Dendritic cell treated with granulocyte-macrophage colony-stimulating factor and Interleukin-4, amounts not matched to agents 40 ng/mL and 50 ng/mL, for 4 days (primary cell): ENCODE measurements at regions not wholly inside any gene's neighbourhood (a gene's known extent, or its start where the extent isn't known, plus 50 kb on each side); places are given as distances from the start of the nearest gene placed in this dataset.
"Not testable (repeated sequence)": the region's sequence is repeated elsewhere in the genome, so short reads cannot be mapped to it uniquely, and the experiment has no call there.

Experiments
- H3K27ac Mint-ChIP-seq: one replicate; pipeline ENCODE4 v1.8.0; 2022; ENCODE audit warnings: mild to moderate bottlenecking, mixed read lengths
- H3K27me3 Mint-ChIP-seq: one replicate; pipeline ENCODE4 v1.8.0; 2022; ENCODE audit warnings: mild to moderate bottlenecking, mixed read lengths
- H3K36me3 Mint-ChIP-seq: one replicate; pipeline ENCODE4 v1.8.0; 2022; ENCODE audit warnings: low read depth, mixed read lengths
- H3K4me1 Mint-ChIP-seq: one replicate; pipeline ENCODE4 v1.8.0; 2022; ENCODE audit warnings: low read depth, mixed read lengths
- H3K4me3 Mint-ChIP-seq: one replicate; pipeline ENCODE4 v1.8.0; 2022; ENCODE audit warnings: mild to moderate bottlenecking, moderate library complexity, mixed read lengths
- H3K9me3 Mint-ChIP-seq: one replicate; pipeline ENCODE4 v1.8.0; 2022; ENCODE audit warnings: mixed read lengths
- intact Hi-C: fragments of 100-400 bp; cut with micrococcal nuclease; formaldehyde crosslinking; loops from one replicate; pipeline ENCODE4 v1.15.0; 2022

DNA sequence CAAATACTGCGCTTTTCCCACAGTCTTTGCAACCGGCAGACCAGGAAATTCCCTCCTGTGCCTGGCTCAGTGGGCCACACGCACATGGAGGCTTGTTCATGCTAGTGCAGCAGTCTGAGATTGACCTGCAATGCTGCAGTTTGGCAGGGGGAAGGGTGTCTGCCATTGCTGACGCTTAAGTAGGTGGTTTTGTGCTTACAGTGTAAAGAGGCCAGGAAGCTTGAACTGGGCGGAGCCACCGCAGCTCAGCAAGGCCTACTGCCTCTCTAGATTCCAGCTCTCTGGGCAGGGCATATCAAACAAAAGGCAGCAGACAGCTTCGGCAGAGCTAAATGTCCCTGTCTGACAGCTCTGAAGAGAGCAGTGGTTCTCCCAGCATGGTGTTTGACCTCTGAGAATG, 390.5 kb upstream of the TECRL start:
- Mint-ChIP-seq H3K4me1 (no peaks in the 10 kb centered on the region), H3K27ac (no peak overlapping the region), H3K9me3 (no peaks in the 10 kb centered on the region), H3K36me3 (no peaks in the 10 kb centered on the region), H3K27me3 (no peaks in the 10 kb centered on the region), H3K4me3 (no peak overlapping the region)
- intact Hi-C loops: no loop called here

DNA sequence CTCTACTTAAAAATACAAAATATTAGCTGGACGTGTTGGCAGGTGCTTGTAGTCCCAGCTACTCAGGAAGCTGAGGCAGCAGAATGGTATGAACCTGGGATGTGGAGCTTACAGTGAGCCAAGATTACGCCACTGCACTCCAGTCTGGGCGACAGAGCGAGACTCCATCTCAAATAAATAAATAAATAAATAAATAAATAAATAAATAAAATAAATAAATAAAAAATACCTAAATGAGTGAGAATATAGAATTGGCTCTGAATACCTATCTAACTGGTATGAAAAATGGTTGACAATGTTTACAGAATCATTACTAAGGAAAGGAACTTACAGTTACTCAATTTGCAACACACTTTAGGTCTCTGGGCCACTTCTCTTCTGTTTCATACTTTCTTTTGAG, 389.6 kb upstream of the TECRL start:
- H3K4me3 Mint-ChIP-seq, H3K27me3 Mint-ChIP-seq, H3K4me1 Mint-ChIP-seq, H3K27ac Mint-ChIP-seq, H3K9me3 Mint-ChIP-seq, intact Hi-C loops, H3K36me3 Mint-ChIP-seq: not testable (repeated sequence)

DNA sequence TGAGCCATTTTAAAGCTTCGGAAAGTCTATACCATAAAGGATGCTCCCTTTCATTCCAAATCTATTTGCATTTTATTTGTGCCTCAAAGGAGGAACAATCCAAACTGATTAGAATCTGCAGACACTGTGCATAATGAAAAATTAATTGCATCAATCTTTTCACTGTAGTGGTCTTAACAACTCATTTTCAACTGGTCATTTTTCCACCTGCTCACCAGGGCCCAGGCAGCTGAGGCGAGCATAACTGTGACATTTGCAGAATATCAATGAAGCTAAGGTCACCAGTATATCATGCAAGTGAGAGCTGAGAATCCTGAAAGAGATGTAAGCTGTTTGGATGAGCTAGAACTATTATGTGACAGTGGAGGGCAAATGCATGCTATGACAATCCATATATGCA, 387.3 kb upstream of the TECRL start:
- Mint-ChIP-seq H3K27ac (no peak overlapping the region), H3K4me3 (no peak overlapping the region), H3K4me1 (no peaks in the 10 kb centered on the region), H3K27me3 (no peaks in the 10 kb centered on the region), H3K36me3 (no peaks in the 10 kb centered on the region), H3K9me3 (no peaks in the 10 kb centered on the region)
- intact Hi-C loops: no loop called here

DNA sequence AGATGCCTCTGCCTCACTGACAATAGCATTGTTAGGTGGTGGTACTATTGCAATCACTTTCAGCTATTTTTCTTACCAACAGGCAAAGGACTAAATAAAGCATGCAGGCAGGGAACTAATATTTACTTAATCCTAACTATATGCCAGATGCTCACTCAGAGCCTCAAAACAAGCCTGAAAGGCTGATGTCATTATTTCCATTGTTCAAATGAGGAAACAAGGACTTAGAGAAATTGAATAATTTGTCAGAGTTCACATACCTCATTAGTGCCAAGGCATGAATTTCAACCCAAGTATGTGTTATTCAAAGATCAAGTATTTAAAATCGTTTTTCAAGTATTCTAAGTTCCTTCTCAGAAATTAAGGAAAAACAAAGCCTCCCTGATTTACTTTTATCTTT, 374.9 kb upstream of the TECRL start:
- H3K27ac Mint-ChIP-seq: no peak overlapping the region
- H3K9me3 Mint-ChIP-seq: no peaks in the 10 kb centered on the region
- H3K27me3 Mint-ChIP-seq: no peaks in the 10 kb centered on the region
- H3K4me1 Mint-ChIP-seq: no peaks in the 10 kb centered on the region
- intact Hi-C loops: no loop called here
- H3K36me3 Mint-ChIP-seq: no peaks in the 10 kb centered on the region
- H3K4me3 Mint-ChIP-seq: no peak overlapping the region

DNA sequence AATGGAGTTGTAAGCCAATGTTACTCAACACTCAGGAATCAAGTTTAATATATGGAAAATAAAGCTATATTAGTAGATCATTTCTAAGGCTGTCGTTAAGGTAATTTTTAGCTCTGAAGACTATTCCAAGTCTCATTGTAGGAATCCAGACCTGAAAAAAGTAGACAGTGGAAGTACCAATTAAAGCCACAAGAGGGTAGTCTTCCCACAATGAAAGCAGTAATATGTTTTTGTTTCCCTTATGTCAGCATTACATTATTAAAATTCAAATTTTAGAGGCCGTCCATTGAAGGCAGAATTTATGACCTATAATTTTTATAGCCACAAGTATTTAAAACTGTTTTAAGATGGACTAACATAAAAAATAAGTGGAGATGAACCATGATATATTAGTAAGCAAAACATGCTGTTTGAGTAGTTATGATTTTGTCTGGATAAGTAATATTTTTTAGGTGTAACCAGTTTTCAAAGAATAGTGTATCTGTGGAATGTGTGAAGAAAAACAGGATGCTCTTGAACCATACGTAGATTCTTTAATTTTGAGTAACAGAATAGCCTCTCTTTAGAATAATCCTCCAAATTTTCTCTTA, 372.6 kb upstream of the TECRL start:
- no peak overlapping the region for H3K4me3 Mint-ChIP-seq
- no peaks in the 10 kb centered on the region for H3K9me3 Mint-ChIP-seq
- H3K27ac Mint-ChIP-seq: no peak overlapping the region
- H3K4me1 Mint-ChIP-seq: no peaks in the 10 kb centered on the region
- intact Hi-C loops: no loop called here
- no peaks in the 10 kb centered on the region for H3K36me3 Mint-ChIP-seq
- H3K27me3 Mint-ChIP-seq: no peaks in the 10 kb centered on the region

DNA sequence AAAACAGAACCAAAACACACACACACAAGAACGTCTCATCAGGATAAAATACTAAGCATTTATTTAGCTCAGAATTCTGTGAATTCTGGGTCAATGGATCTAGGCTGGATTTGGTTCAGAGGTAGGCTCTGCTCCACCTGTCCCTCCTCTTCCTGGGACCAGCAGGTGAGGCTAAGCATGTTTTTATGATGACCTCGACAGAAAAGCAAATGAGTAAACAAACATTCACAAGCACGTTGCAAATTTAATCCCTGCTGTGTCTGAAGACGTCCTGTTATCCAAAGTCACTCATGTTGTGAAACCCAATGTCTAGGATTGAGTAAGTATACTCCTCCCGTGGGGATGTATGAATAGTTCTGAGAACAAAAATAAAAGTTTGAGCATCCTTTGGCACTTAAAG, 371.4 kb upstream of the TECRL start:
- no peaks in the 10 kb centered on the region for H3K9me3 Mint-ChIP-seq
- no peaks in the 10 kb centered on the region for H3K27me3 Mint-ChIP-seq
- intact Hi-C loops: no loop called here
- H3K4me1 Mint-ChIP-seq: no peaks in the 10 kb centered on the region
- no peak overlapping the region for H3K4me3 Mint-ChIP-seq
- H3K36me3 Mint-ChIP-seq: no peaks in the 10 kb centered on the region
- H3K27ac Mint-ChIP-seq: no peak overlapping the region

DNA sequence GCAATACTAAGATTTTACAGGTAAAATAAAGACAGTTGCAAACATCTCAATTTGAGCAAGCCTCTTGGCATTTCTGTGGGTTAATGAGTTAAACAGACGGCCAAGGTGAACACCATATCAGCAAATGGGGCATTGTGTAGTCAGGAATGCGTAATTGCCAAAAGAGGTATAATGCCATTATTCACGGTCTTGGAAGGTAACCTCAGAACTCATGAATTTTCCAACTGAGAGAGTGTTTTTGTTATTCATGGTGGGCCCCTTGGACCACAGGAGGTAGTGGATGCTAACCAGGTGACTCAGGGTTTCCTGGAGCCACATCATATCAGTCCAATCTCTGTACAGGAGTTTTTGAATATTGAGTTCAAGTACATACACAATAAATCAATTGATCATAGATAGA, 368.0 kb upstream of the TECRL start:
- no peaks in the 10 kb centered on the region for H3K36me3 Mint-ChIP-seq
- no peaks in the 10 kb centered on the region for H3K4me1 Mint-ChIP-seq
- H3K27ac Mint-ChIP-seq: no peak overlapping the region
- no peaks in the 10 kb centered on the region for H3K27me3 Mint-ChIP-seq
- intact Hi-C loops: no loop called here
- H3K9me3 Mint-ChIP-seq: no peaks in the 10 kb centered on the region
- H3K4me3 Mint-ChIP-seq: no peak overlapping the region

DNA sequence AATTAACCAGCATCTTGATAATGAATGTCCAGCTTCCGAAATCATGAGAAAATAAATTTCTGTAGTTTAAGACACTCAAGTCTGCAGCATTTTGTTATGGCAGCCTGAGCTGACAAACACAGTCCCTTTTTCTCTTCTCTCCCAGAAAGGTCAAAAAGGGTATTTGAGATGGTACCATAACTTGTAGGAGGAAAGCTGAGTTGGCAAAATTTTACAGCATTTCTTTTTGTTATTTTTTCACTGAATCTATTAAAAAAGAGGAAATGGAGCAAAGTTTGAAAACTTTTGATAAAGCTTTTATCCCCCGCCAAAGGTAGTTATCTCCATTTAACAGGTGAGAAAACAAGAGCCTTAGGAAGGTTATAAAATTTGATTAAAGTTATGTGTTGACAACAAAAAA, 367.6 kb upstream of the TECRL start:
- no peak overlapping the region for H3K27ac Mint-ChIP-seq
- intact Hi-C loops: no loop called here
- no peak overlapping the region for H3K4me3 Mint-ChIP-seq
- H3K9me3 Mint-ChIP-seq: no peaks in the 10 kb centered on the region
- H3K36me3 Mint-ChIP-seq: no peaks in the 10 kb centered on the region
- no peaks in the 10 kb centered on the region for H3K4me1 Mint-ChIP-seq
- H3K27me3 Mint-ChIP-seq: no peaks in the 10 kb centered on the region

DNA sequence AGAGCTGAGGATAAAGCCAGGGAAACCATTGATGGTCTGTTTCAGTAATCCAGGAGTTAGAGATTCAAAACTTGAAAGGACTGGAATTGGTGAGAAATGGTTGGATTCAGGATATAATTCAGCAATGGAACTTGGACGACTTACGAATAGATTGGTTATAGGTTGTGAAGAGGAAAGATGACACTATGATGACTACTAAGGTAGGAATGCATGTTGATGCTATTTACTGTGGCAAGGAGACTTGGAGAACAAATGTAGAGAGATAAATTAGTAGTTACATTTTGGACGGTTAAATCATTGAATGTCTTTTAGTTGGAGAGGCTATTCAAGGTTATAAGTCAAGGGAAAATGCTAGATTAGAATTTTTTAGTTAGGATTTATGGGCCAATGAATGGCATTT, 365.4 kb upstream of the TECRL start:
- H3K27me3 Mint-ChIP-seq: no peaks in the 10 kb centered on the region
- no peaks in the 10 kb centered on the region for H3K9me3 Mint-ChIP-seq
- no peak overlapping the region for H3K4me3 Mint-ChIP-seq
- H3K4me1 Mint-ChIP-seq: no peaks in the 10 kb centered on the region
- H3K27ac Mint-ChIP-seq: no peak overlapping the region
- no peaks in the 10 kb centered on the region for H3K36me3 Mint-ChIP-seq
- intact Hi-C loops: no loop called here

DNA sequence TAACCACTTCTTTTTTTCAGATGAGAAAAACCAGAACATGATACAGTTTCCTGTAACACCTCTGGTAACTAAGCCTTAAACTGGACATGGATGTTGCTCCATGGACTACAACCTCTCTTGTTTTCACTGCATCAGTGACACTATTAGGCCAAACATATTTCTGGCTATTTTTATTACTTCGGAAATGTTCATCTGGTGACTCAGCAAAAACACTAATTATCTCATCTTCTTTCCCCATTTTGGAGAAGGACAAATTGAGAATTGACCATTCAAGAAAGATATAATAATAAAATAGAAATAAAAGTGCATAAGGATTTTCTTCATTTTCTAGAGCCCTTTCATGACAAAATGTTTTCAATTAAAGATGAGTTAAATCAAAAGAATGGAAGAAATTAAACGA, 361.9 kb upstream of the TECRL start:
- Mint-ChIP-seq H3K27ac (no peak overlapping the region), H3K9me3 (no peaks in the 10 kb centered on the region), H3K4me1 (no peaks in the 10 kb centered on the region), H3K4me3 (no peak overlapping the region), H3K36me3 (no peaks in the 10 kb centered on the region), H3K27me3 (no peaks in the 10 kb centered on the region)
- intact Hi-C loops: no loop called here

DNA sequence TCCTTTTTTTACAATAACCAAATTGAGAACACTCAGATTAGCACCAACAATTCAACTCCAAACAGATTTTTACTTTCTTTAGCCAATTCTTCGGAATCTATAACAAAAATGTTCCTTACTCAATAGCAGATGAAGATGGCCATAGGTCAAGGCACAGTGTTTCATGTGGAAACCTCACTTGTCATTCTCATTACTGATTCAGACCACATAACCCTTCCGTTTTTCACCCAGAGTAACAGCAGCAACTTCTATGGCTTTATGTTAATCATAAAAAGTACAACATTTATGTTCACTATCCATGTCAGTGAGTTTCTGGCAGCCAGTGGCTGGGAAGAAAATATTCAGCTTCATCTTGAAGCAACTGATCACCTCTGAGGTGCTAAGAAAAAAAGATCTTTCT, 358.3 kb upstream of the TECRL start:
- H3K9me3 Mint-ChIP-seq: no peaks in the 10 kb centered on the region
- no peaks in the 10 kb centered on the region for H3K36me3 Mint-ChIP-seq
- H3K4me1 Mint-ChIP-seq: no peaks in the 10 kb centered on the region
- no peak overlapping the region for H3K4me3 Mint-ChIP-seq
- no peak overlapping the region for H3K27ac Mint-ChIP-seq
- intact Hi-C loops: no loop called here
- H3K27me3 Mint-ChIP-seq: no peaks in the 10 kb centered on the region

DNA sequence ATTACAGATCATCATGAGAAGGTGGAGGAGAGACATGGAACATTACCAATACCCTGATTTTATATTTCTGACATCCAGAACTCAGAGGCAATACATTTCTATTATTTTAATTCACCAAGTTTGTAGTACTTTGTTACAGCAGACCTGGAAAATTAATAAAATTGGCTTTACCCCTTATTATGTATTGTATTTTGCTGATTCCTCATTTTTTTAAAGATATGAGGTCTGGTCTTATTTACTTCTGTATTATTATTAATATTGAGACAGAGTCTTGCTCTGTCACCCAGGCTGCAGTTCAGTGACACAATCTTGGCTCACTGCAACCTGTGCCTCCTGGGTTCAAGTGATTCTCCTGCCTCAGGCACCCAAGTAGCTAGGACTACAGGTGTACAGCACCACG, 357.3 kb upstream of the TECRL start:
- Mint-ChIP-seq H3K9me3 (no peaks in the 10 kb centered on the region), H3K4me1 (no peaks in the 10 kb centered on the region), H3K4me3 (no peak overlapping the region), H3K27ac (no peak overlapping the region), H3K27me3 (no peaks in the 10 kb centered on the region), H3K36me3 (no peaks in the 10 kb centered on the region)
- intact Hi-C loops: no loop called here

DNA sequence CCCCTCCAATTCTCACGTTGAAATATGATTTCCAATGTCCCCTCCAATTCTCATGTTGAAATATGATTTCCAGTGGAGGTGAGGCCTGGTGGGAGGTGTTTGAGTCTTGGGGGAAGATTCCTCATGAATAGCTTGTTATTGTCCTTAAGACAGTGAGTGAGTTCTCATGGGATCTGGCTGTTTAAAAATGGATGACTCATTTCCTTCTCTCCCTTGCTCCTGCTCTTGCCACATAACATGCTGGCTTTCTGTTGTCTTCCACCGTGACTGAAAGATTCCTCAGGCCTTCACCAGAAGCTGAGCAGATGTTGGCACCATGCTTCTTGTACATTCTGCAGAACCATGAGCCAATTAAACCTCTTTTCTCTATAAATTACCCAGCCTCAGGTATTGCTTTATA, 346.8 kb upstream of the TECRL start:
- H3K9me3 Mint-ChIP-seq: peaks cover 23% of the 10 kb centered on the region
- no peak overlapping the region for H3K27ac Mint-ChIP-seq

DNA sequence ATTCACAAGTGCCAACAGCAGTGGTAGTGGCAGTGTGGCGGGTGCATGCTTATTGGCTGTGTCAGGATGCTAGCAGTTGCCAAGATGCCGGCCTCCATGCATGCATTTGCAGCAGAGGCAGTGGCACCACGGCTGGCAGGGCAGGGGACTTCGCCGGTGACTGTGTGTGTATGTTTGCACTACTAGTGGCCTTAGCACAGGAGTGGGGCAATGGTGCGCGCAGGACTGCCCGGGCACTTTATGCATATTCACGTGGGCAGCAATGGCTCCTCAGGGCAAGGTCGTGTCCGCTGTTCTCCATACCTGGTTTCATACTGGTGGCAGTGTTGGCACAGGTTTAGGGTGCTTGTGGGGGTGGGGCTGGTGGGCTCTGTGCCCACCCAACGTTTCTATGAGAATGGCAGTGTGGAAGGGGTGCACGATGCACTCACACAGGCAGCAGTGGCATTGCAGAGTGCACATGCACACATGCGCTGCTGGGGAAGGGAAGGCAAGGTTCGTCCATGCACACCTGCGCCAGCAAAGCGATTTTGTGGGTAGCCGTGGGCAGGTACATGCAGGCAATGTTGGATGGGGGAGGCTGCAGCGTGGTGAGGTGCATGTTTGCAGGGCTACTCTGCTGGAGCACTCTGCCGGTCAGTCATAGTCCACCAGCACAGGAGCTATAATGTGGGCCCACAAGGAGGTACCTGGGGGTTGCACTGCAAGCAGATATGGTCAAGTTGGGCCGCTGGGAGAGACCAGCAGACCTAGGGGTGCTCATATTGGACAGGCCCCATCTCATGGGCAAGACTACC, 338.9 kb upstream of the TECRL start:
- H3K27me3 Mint-ChIP-seq: no peaks in the 10 kb centered on the region
- H3K4me3 Mint-ChIP-seq: no peak overlapping the region
- H3K9me3 Mint-ChIP-seq: peaks cover 11% of the 10 kb centered on the region
- H3K36me3 Mint-ChIP-seq: no peaks in the 10 kb centered on the region
- H3K4me1 Mint-ChIP-seq: no peaks in the 10 kb centered on the region
- intact Hi-C loops: no loop called here
- no peak overlapping the region for H3K27ac Mint-ChIP-seq

More for the DNA sequence above, 346.8 kb upstream of the TECRL start:
- Mint-ChIP-seq H3K36me3 (no peaks in the 10 kb centered on the region), H3K4me3 (no peak overlapping the region), H3K4me1 (no peaks in the 10 kb centered on the region), H3K27me3 (no peaks in the 10 kb centered on the region)
- intact Hi-C loops: no loop called here

DNA sequence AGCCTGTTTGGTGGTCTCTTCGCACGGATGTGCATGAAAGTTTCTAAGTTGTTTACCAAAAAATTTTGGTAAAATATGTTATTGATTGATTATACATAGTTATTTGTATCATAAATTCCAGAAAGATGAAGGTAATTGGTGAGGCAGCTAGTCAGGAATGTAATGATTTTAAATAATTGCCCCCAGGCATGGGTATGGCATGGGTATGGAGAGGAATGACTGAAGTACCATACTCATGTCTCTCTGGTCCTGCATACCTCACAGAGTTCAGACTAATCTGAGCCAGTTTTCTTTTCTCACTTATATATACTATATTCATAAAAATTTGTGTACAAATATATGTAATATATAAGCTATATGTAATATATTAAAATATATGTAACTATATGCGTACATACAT, 329.0 kb upstream of the TECRL start:
- intact Hi-C loops: no loop called here
- Mint-ChIP-seq H3K9me3 (no peaks in the 10 kb centered on the region), H3K4me1 (no peaks in the 10 kb centered on the region), H3K4me3 (no peak overlapping the region), H3K27ac (no peak overlapping the region), H3K36me3 (no peaks in the 10 kb centered on the region), H3K27me3 (no peaks in the 10 kb centered on the region)
